ENCODE measurements at regions not wholly inside any gene's neighbourhood (a gene's known extent, or its start where the extent isn't known, plus 50 kb on each side); places are given as distances from the start of the nearest gene placed in this dataset.

DNA sequence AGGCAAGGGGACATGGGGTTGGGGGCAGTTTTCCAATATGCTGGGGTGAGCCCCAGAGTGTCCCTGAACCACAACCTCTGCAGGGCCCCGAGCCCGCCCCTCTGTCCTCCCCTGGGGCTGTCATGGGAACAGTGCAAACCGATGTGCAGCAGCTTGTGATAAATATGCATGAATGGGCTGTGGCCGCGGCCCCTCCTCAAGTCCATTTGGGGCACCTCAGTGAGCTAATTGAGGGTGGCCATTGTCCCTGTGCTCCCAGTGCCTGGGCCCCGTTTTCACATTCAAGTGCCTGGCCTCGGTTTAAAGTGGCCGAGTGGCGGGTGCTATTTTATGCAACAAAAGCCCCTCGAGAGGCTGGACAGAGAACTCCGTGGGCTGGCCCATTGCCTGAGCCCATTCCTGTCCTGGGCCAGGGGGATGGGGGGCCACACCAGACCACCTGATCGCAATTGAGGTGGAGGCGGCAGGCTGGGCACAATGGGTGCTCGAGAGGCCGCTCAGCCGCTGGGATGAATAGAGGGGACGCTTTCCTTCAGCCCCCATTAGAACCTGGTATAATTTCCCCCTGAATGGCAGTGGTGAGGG is 193.7 kb downstream of the FOXD2 start:
- TF ChIP-seq CTCF (conservative IDR thresholded peaks at IDR 0.05) (no peak), ZFX (IDR thresholded peaks at IDR 0.05) (no peak)
